HCT116 (cell line): ENCODE measurements at regions not wholly inside any gene's neighbourhood (a gene's known extent, or its start where the extent isn't known, plus 50 kb on each side); places are given as distances from the start of the nearest gene placed in this dataset.

Experiments
- ATAC-seq: fragments of 200-7000 bp; cut with Tn5 transposase; 2 replicates; pipeline ENCODE4 v1.9.1; 2020; ENCODE audit warnings: mild to moderate bottlenecking, moderate library complexity
- BruUV-seq: library from RNA; stranded (reverse); fragments of 400-500 nt; replicated peaks from 2 replicates; lab custom pipeline; 2021; lab: Mats Ljungman, UMichigan
- CTCF ChIA-PET: fragments of 300-600 bp; sonication (Branson Sonifier 250); formaldehyde crosslinking; loops from one replicate; lab custom pipeline; 2021; ENCODE audit warnings: antibody characterized with exemption; lab: Charles Lee
- POLR2A ChIA-PET: fragments of 300-600, 350-600 bp; sonication (Branson Sonifier 250); formaldehyde crosslinking; loops from one replicate; lab custom pipeline; 2021; ENCODE audit warnings: antibody characterized with exemption; lab: Charles Lee
- RAD21 ChIA-PET, 2 experiments: fragments of 300-600 bp; sonication (Branson Sonifier 250); formaldehyde crosslinking; loops; one replicate each; lab custom pipeline; 2023; ENCODE audit warnings: low total read pairs in 2 of 2; ENCODE audit not compliant: uncharacterized antibody in 2 of 2, unreplicated experiment in 2 of 2, low non-redundant PET in 1 of 2; lab: Charles Lee
- DNase-seq: peaks from one replicate; pipeline ENCODE4 v3.0.0-alpha.2; 2010; ENCODE audit warnings: low read depth, low spot score
- H2AFZ ChIP-seq: fragments of 200-600 bp; shearing (Covaris generic), sonication (generic); 2 replicates; pipeline ENCODE4 v1.6.1; 2017; ENCODE audit warnings: low read depth, mixed run types, mixed read lengths, antibody characterized with exemption, low read length; ENCODE audit not compliant: poor library complexity, severe bottlenecking
- H3K27ac ChIP-seq: 2 replicates; pipeline ENCODE4 v1.5.1; 2012; ENCODE audit warnings: low read depth, low read length
- H3K27me3 ChIP-seq: fragments of 200-600 bp; sonication (generic); 2 replicates; pipeline ENCODE4 v1.6.1; 2016; ENCODE audit warnings: mixed run types, low read length, mixed read lengths; ENCODE audit not compliant: insufficient read depth
- H3K36me3 ChIP-seq, 2 experiments: fragments of 200-500 bp in 1 of 2; fragments of 200-600 bp in 1 of 2; sonication (Bioruptor generic) in 1 of 2; sonication (generic) in 1 of 2; 2 replicates each; pipeline versions ENCODE4 v1.5.1 to v1.6.1; 2014 to 2016; ENCODE audit warnings: low read length in 2 of 2, inconsistent platforms in 1 of 2, mixed read lengths in 1 of 2, mixed run types in 1 of 2; ENCODE audit not compliant: insufficient read depth in 2 of 2, control insufficient read depth in 1 of 2
- H3K4me1 ChIP-seq, 2 experiments: fragments of 200-600 bp in 1 of 2; sonication (generic) in 1 of 2; 2 replicates each; pipeline versions ENCODE4 v1.5.1 to v1.6.1; 2012 to 2017; ENCODE audit warnings: low read length in 2 of 2, inconsistent platforms in 1 of 2, mild to moderate bottlenecking in 1 of 2, mixed read lengths in 1 of 2, mixed run types in 1 of 2, moderate library complexity in 1 of 2; ENCODE audit not compliant: insufficient read depth in 2 of 2, control insufficient read depth in 1 of 2
- H3K4me2 ChIP-seq: fragments of 200-600 bp; sonication (generic); 2 replicates; pipeline ENCODE4 v1.6.1; 2017; ENCODE audit warnings: mixed run types, low read length, mixed read lengths
- H3K4me3 ChIP-seq, 2 experiments: fragments of 200-600 bp in 1 of 2; sonication (generic) in 1 of 2; replicated peaks in 1 of 2; 2 replicates each; pipeline ENCODE4 v1.5.1; 2011 to 2016; ENCODE audit warnings: low read length in 2 of 2, control low read depth in 1 of 2, low read depth in 1 of 2, mild to moderate bottlenecking in 1 of 2, mixed read lengths in 1 of 2, mixed run types in 1 of 2
- H3K79me2 ChIP-seq: fragments of 200-600 bp; sonication (generic); 2 replicates; pipeline ENCODE4 v1.6.1; 2017; ENCODE audit warnings: mild to moderate bottlenecking, mixed run types, low read length, moderate library complexity, mixed read lengths; ENCODE audit not compliant: insufficient read depth
- H3K9ac ChIP-seq: fragments of 200-600 bp; sonication (generic); 2 replicates; pipeline ENCODE4 v1.6.1; 2016; ENCODE audit warnings: low read length, mixed read lengths
- H3K9me2 ChIP-seq: fragments of 200-600 bp; sonication (generic), shearing (Covaris generic); 2 replicates; pipeline ENCODE4 v1.6.1; 2017; ENCODE audit warnings: mixed run types, mild to moderate bottlenecking, moderate library complexity; ENCODE audit not compliant: insufficient read depth
- H3K9me3 ChIP-seq, 2 experiments: fragments of 200-500 bp in 1 of 2; fragments of 200-600 bp in 1 of 2; sonication (Bioruptor generic) in 1 of 2; sonication (generic) in 1 of 2; 2 replicates each; pipeline ENCODE4 v1.6.1; 2014 to 2017; ENCODE audit warnings: low read length in 2 of 2, mixed read lengths in 2 of 2, inconsistent platforms in 1 of 2, low read depth in 1 of 2, mild to moderate bottlenecking in 1 of 2, mixed run types in 1 of 2, moderate library complexity in 1 of 2; ENCODE audit not compliant: control insufficient read depth in 1 of 2, insufficient read depth in 1 of 2
- H4K20me1 ChIP-seq: fragments of 200-600 bp; sonication (generic), shearing (Covaris generic); 2 replicates; pipeline ENCODE4 v1.6.1; 2017; ENCODE audit warnings: mixed run types, mild to moderate bottlenecking, moderate library complexity; ENCODE audit not compliant: insufficient read depth
- ATF3 ChIP-seq: IDR thresholded peaks from 2 replicates; pipeline ENCODE4 v1.6.1; 2012
- CEBPB ChIP-seq: IDR thresholded peaks from 2 replicates; pipeline ENCODE4 v1.6.1; 2012; ENCODE audit warnings: low read depth
- CTCF ChIP-seq, 3 experiments: fragments of 200-600 bp in 1 of 3; sonication (generic) in 1 of 3; IDR thresholded peaks in 2 of 3; conservative IDR thresholded peaks in 1 of 3; 2 replicates each; pipeline ENCODE4 v1.5.1; 2012 to 2017; ENCODE audit warnings: low read depth in 2 of 3, low read length in 2 of 3, antibody characterized with exemption in 1 of 3, borderline replicate concordance in 1 of 3, control low read depth in 1 of 3, mild to moderate bottlenecking in 1 of 3, mixed read lengths in 1 of 3, mixed run types in 1 of 3, moderate library complexity in 1 of 3; ENCODE audit not compliant: insufficient read depth in 1 of 3
- EGR1 ChIP-seq: IDR thresholded peaks from 2 replicates; pipeline ENCODE4 v1.6.1; 2012; ENCODE audit warnings: low read depth
- EZH2 ChIP-seq: fragments of 200-600 bp; sonication (generic); IDR thresholded peaks from 2 replicates; pipeline ENCODE4 v1.6.1; 2017; ENCODE audit warnings: antibody characterized with exemption, mixed run types
- EZH2phosphoT487 ChIP-seq: fragments of 200-600 bp; IDR thresholded peaks from 2 replicates; pipeline ENCODE4 v1.6.1; 2018; ENCODE audit warnings: antibody characterized with exemption, borderline replicate concordance
- FOSL1 ChIP-seq: IDR thresholded peaks from 2 replicates; pipeline ENCODE4 v1.6.1; 2012; ENCODE audit warnings: low read depth
- MAX ChIP-seq: IDR thresholded peaks from 2 replicates; pipeline ENCODE4 v1.6.1; 2012
- POLR2AphosphoS5 ChIP-seq: IDR thresholded peaks from 2 replicates; pipeline ENCODE4 v1.6.1; 2011; ENCODE audit warnings: mild to moderate bottlenecking, low read depth, low read length, moderate library complexity
- REST ChIP-seq: IDR thresholded peaks from 2 replicates; pipeline ENCODE4 v1.6.1; 2012; ENCODE audit warnings: low read depth
- SIN3A ChIP-seq: IDR thresholded peaks from 2 replicates; pipeline ENCODE4 v1.6.1; 2012; ENCODE audit warnings: low read depth
- YY1 ChIP-seq: IDR thresholded peaks from 2 replicates; pipeline ENCODE4 v1.6.1; 2011; ENCODE audit warnings: low read length, low read depth, moderate library complexity, mild to moderate bottlenecking; ENCODE audit not compliant: insufficient replicate concordance; ENCODE audit errors: extremely low read depth
- intact Hi-C: fragments of 100-400 bp; cut with micrococcal nuclease; formaldehyde crosslinking; loops from 2 replicates; pipeline ENCODE4 v1.10.0; 2022

GRCh38 chr7:68707159-68707558 is 891.1 kb upstream of the AUTS2 start:
- H3K27me3 ChIP-seq, result no peaks in the 10 kb centered on the region
- H4K20me1 ChIP-seq, result no peaks in the 10 kb centered on the region
- H3K9ac ChIP-seq, result no peak overlapping the region
- TF ChIP-seq CTCF (IDR thresholded peaks at IDR 0.05 in 2 of 3, conservative IDR thresholded peaks at IDR 0.05 in 1 of 3; ENCODE audit: borderline replicate concordance in 1 of 3, insufficient read depth in 1 of 3, low read depth in 2 of 3, low read length in 2 of 3) (no peak), REST (no peak), MAX (no peak), EGR1 (no peak), EZH2 (no peak), FOSL1 (no peak), YY1 (no peak), CEBPB (no peak), EZH2phosphoT487 (no peak), SIN3A (no peak), POLR2AphosphoS5 (no peak), ATF3 (no peak)
- TF ChIP-seq, all 23 proteins: peak for 0
- DNase-seq, result no peak
- ChIA-PET CTCF (no interaction called here), POLR2A (no interaction called here), RAD21 (no interaction called here)
- H3K9me2 ChIP-seq, result no peaks in the 10 kb centered on the region
- no peak overlapping the region for H3K27ac ChIP-seq
- no peaks in the 10 kb centered on the region for H3K36me3 ChIP-seq
- intact Hi-C loops, result no loop called here
- H3K4me1 ChIP-seq, result no peaks in the 10 kb centered on the region
- H3K9me3 ChIP-seq, result peaks cover 0 to 14% of the 10 kb centered on the region in 2 experiments; a peak in 2 of 4 replicates
- no peak overlapping the region for H2AFZ ChIP-seq
- H3K79me2 ChIP-seq, result no peaks in the 10 kb centered on the region
- no peak overlapping the region for H3K4me3 ChIP-seq
- no TSS peak for BruUV-seq
- no peak for ATAC-seq
- H3K4me2 ChIP-seq, result no peak overlapping the region
